ENCODE measurements at regions not wholly inside any gene's neighbourhood (a gene's known extent, or its start where the extent isn't known, plus 50 kb on each side); places are given as distances from the start of the nearest gene placed in this dataset.

GRCh38 chr14:101135796-101136742 is 232.5 kb upstream of the RTL1 start:
- TF ChIP-seq CTCF (IDR thresholded peaks at IDR 0.05) (no peak), POLR2A (IDR thresholded peaks at IDR 0.05) (no peak), POLR2AphosphoS5 (IDR thresholded peaks at IDR 0.05) (no peak), EP300 (IDR thresholded peaks at IDR 0.05) (no peak)
